Bone marrow (tissue), 2 donors: ENCODE measurements at regions not wholly inside any gene's neighbourhood (a gene's known extent, or its start where the extent isn't known, plus 50 kb on each side); places are given as distances from the start of the nearest gene placed in this dataset.
"Not testable (repeated sequence)": the region's sequence is repeated elsewhere in the genome, so short reads cannot be mapped to it uniquely, and the experiment has no call there.

Experiments used
- DNase-seq, 2 donors: peaks; one replicate each; lab custom pipeline; 2025; lab: John Stamatoyannopoulos, UW

- no peak for DNase-seq
Observed at GRCh38 chrX:122196343-122196742, 987.7 kb upstream of the GRIA3 start.

GRCh38 chrX:122203399-122203798, 980.7 kb upstream of the GRIA3 start:
- no peak for DNase-seq

DNA sequence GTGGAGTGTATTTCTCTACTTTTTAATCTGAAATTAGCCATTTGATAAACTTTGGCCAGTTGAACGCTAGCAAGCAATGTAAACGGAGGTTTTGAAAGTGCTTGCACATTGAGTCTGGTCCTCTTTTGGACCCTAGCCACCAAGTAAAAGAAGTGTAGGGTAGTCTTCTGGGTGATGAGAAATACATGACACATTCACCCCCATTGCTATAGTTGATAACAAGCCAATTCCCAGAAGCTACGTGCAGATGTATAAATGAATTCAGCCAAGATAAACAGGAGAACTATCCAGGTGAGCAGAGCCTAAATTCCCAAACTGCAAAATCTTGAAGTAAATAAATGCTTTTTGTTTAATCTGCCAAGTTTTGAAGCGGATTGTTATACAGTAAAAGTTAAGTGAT, 965.4 kb upstream of the GRIA3 start:
- no peak for DNase-seq

GRCh38 chrX:122219226-122219625, 964.9 kb upstream of the GRIA3 start:
- DNase-seq = no peak

GRCh38 chrX:122219735-122220134, 964.3 kb upstream of the GRIA3 start:
- DNase-seq = no peak

DNA sequence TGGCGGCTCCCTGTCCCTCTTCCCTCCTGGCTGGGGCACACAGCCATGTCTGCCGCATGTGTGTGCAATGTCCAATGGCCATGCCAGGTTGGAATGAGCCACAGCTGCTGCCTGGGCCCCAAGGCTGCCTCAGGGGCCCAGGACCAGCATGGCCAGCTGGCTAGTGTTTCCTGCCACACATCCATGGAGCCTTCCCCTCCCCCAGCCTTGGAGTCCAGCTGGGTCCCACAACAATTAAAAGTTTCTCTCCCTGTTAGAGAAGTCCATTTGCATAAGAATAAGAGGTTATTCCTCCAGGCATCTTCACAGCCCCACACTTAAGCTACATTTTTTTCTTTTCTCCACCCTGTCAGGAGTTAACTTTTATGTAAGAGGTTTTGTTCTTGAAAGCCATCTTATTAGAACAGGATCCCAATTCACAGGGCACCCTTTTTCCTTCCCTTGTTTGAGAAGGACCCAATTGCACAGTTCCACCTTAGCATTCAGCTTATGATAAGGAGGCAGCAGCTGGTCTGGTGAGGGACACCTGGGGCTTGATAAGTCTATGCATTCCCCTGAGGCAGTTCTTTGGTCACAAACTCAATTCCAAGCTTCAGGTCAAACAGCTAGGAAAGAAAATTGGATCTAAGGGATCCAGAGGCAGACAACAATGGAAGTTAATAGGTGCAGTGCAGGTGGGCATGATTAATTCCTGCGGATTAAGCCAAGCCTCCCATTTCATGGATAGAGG, 963.3 kb upstream of the GRIA3 start:
- no peak for DNase-seq

DNA sequence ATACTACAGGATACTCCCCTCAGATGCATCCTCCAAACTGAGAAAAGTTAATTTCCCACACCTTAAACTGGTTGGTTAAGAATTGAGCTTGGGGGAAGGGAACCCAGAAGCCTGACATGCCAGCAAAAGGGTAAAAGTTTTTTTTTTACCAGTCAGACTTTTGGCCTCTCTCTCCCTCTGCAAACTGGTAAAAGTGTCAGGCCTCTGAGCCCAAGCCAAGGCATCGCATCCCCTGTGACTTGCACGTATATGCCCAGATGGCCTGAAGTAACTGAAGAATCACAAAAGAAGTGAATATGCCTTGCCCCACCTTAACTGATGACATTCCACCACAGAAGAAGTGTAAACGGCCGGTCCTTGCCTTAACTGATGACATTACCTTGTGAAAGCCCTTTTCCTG, 962.3 kb upstream of the GRIA3 start:
- DNase-seq = not testable (repeated sequence)

- not testable (repeated sequence) for DNase-seq
Observed at GRCh38 chrX:122224137-122224536, 959.9 kb upstream of the GRIA3 start.

- no peak for DNase-seq
Observed at GRCh38 chrX:122238801-122239200, 945.3 kb upstream of the GRIA3 start.

- no peak for DNase-seq
Observed at GRCh38 chrX:122241959-122242358, 942.1 kb upstream of the GRIA3 start.

DNA sequence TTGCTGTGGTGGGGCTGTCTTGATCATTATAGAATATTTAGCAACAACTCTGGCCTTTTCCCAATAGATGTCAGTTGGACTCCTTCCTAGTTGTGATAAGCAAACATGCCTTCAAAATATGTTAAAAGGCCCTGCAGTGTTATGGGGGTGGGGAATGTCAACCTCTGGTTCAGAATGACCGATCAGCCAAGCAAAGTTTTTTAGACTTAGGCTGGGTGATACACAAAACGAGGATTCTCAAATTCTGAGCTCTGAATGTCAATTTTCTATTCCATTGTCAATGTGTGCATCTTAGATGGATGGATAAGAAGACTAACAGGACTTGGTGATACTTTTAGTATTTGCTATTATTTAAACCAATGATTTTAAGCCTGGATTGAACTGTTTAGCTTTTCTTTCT, 940.0 kb upstream of the GRIA3 start:
- no peak for DNase-seq

DNA sequence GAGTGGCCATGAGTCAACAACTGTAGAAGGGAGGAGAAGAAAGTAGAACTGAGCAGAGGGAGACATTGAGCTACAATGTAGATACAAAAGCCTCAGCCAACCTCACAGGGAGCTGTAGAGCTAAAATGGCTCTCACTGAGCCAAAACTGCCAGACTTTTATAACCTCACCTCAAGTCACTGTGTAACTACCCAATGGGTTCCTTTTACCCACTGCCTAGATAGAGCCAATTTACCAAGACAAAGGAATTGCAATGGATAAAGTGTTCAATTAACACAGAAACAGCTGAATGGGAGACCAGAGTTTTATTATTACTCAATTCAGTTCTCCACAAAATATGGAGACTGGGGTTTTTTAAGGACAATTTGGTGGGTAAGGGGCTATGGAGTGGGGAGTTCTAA, 938.9 kb upstream of the GRIA3 start:
- DNase-seq = no peak

DNA sequence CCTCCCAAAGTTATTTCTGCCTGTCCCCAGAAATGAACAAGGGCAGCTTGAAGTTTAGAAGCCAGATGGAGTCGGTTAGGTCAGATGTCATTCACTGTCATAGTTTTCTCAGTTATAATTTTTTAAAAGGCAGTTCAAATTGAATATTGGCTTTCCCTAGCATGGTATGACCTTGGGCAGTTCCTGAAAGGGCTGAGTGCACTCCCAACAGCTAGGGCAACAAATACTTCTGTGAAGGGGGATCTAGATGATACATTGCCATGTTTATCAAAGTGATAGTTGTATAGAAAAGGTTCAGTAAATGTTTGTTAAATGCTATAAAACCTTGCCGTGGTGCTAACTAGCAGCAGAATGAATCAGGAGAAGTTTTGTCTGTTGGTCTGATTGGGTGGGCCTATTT, 938.1 kb upstream of the GRIA3 start:
- no peak for DNase-seq

GRCh38 chrX:122246937-122247336, 937.1 kb upstream of the GRIA3 start:
- no peak for DNase-seq

DNA sequence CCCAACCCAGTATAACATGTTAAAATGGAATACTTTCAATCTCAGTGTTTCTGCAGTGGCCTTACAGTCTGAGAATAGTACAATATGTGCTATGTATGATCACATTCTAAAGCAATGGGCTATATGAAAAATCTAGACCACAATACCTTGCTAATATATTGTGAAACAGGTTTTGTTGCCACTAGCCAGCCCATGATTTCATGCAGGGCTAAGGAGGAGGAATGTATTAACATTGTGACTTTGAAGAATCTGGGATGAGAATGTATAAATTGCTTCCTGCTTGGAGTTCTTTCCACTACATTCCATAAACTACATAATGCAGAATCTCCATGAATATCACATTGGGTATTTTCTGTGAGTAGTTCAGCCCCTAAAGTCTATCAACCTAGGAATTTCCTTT, 935.4 kb upstream of the GRIA3 start:
- DNase-seq = no peak

DNA sequence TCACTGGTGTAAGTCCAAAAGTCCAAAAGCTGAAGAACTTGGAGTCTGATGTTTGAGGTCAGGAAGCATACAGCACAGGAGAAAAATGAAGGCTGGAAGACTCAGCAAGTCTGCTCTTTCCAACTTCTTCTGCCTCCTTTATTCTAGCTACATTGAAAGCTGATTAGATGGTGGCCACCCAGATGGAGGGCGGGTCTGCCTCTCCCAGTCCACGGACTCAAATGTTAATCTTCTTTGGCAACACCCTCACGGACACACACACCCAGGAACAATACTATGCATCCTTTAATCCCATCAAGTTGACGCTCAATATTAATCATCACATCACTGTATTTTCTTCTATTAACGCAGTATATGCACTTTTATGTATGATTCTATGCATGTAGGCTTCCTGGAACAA, 931.6 kb upstream of the GRIA3 start:
- no peak for DNase-seq

DNA sequence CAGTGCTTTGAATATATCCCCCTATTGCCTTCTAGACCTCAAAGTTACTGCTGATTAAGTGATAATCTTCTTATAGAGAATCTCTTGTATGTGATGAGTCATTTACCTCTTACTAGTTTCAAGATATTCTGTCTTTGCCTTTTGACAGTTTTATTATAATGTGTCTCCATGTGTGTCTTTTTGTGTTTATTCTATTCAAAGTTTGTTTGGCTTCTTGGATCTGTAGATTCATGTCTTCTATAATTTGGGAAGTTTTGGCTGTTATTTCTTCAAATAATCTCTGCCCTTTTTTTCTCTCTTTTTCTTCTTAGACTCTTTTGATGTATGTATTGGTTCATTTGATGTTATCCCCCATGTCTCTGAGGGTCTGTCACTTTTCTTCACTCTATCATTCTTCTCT, 915.7 kb upstream of the GRIA3 start:
- no peak for DNase-seq

DNA sequence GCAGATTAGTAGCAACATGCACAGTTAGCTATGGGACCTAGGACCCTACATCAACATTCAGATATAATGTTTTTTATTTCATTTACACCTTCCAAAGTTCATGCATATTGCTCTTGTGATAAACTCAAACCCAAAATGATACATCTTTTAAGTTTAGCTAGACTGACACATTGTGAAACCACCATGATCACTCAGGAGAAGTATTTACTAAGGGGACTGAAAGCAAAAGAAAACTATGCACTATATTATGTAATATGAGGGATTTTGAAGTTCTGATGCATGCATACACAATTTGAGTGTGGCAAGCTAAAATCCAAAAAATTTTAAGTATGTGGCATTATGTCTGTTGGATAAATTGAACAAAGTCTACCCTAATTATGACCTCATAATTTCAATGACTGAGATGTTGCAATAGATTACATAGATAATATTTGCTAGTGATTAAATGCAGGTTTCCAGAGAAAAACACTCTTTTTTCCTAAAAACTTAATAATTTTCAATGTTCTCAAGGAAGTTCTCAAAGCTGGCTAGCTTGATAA, 914.8 kb upstream of the GRIA3 start:
- no peak for DNase-seq

DNA sequence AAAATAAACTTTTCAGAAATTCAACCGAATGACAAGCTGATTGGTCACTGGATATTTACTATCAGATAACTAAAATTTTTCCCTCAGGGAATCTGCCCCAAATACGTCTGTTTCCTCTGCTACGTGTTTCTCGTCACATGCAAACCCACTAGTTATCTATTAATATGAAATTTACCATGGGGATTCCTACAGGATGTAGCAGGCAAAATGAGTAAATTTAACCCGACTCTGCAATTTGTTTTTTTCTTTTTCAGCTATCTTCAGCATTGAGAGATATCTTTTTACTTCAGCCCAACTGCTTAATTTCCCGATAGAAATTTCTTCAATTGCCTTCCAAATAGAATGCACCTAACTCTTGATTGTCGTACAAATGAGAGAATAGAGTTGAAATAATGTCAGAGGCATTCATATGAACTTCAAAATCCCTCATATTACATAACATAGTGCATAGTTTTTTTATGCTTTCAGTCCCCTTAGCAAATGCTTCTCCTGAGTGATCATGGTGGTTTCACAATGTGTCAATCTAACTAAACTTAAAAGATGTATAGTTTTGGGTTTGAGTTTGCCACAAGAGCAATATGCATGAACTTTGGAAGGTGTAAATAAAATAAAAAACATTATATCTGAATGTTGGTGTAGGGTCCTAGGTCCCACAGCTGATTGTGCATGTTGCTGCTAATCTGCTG, 913.1 kb upstream of the GRIA3 start:
- no peak for DNase-seq

DNA sequence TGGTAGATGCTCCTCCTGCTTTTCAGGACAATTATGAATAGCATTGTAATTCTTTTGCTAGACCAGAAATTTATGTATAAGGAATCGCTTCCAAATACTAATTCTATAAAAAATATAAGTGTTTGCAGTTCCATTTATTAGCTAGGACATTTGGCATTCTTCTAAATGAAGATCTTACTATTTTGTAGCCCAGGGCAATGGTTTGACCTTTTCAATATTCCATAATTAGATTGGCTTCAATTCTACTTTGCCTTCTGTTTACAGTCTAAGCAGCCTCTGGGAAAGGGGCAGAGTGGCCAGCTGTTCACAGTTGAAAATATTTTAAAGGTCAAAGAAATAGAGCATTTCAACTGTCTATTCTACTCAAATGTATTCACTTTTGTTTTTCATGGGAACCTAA, 912.1 kb upstream of the GRIA3 start:
- no peak for DNase-seq

DNA sequence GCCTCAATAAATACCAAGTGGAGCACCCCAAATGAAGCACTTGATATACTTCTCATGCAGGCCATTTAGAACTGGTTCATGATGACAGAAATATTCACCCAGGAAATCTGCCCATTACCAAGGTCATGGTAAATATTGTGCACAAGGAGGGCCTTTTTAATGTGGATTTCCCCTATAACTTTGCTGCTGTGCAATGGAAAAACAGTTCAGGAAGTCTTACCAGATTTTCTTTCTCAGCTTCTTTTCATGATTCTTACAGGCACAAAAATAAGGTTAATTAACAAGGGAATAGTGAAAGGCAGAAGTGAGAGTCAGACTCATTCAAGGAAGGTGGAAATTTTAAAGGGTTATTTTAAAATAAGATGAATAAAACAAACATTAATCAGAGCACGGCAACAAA, 904.3 kb upstream of the GRIA3 start:
- DNase-seq = no peak

DNA sequence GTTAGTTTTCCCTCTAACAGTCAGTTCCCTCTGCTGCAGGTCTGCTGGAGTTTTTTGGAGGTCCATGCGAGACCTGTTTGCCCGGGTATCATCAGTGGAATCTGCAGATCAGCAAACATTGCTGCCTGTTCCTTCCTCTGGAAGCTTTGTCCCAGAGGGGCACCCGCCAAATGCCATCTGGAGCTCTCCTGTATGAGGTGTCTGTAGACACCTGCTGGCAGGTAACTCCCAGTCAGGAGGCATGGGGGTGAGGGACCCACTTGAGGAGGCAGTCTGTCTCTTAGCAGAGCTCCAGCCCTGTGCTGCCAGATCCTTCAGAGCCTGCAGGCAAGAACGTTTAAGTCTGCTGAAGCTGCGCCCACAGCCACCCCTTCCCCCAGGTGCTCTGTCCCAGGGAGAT, 884.3 kb upstream of the GRIA3 start:
- not testable (repeated sequence) for DNase-seq

DNA sequence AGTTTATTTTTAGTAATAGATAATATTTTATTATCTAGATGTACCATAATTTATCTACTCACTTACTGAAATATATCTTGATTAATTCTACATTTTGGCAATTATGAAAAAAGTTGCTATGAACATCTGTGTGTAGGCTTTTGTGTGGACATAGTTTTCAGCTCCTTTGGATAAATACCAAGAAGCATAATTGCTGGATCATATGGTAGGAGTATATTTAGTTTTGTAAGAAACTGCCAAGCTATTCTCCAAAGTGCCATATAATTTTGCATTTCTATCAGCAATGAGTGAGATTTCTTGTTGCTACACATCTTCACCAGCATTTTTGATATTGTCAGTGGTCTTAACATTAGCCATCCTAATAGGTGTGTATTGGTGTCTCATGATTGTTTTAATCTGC, 882.6 kb upstream of the GRIA3 start:
- no peak for DNase-seq

GRCh38 chrX:122303761-122304160, 880.3 kb upstream of the GRIA3 start:
- no peak for DNase-seq
